SK-N-SH (cell line): ENCODE measurements at regions not wholly inside any gene's neighbourhood (a gene's known extent, or its start where the extent isn't known, plus 50 kb on each side); places are given as distances from the start of the nearest gene placed in this dataset.

Experiments used
- CTCF ChIP-seq: fragments of 200-600 bp; sonication (generic); IDR thresholded peaks from 2 replicates; pipeline ENCODE4 v1.6.1; 2017; ENCODE audit warnings: antibody characterized with exemption, mild to moderate bottlenecking, moderate library complexity
- EZH2phosphoT487 ChIP-seq: fragments of 200-600 bp; sonication (generic); IDR thresholded peaks from 2 replicates; pipeline ENCODE4 v1.6.1; 2017; ENCODE audit warnings: low read depth, mixed run types, mild to moderate bottlenecking, antibody characterized with exemption, moderate library complexity, borderline replicate concordance
- FOSL2 ChIP-seq: IDR thresholded peaks from 2 replicates; pipeline ENCODE4 v1.4.0; 2012; ENCODE audit warnings: low read depth, mild to moderate bottlenecking, moderate library complexity, borderline replicate concordance
- POLR2AphosphoS5 ChIP-seq: IDR thresholded peaks from 2 replicates; pipeline ENCODE4 v1.6.1; 2012; ENCODE audit warnings: low read depth, low read length
- RAD21 ChIP-seq: IDR thresholded peaks from 2 replicates; pipeline ENCODE4 v1.6.1; 2012; ENCODE audit warnings: mild to moderate bottlenecking, low read length
- RFX5 ChIP-seq: IDR thresholded peaks from 2 replicates; pipeline ENCODE4 v1.6.1; 2012; ENCODE audit warnings: mild to moderate bottlenecking, improper control_type of control experiment, low read length
- SIN3A ChIP-seq: IDR thresholded peaks from 2 replicates; pipeline ENCODE4 v1.6.1; 2012; ENCODE audit warnings: low read depth, mild to moderate bottlenecking, low read length, moderate library complexity, borderline replicate concordance
- SMC3 ChIP-seq: IDR thresholded peaks from 2 replicates; pipeline ENCODE4 v1.6.1; 2012; ENCODE audit warnings: low read depth, low read length, improper control_type of control experiment
- TCF12 ChIP-seq: IDR thresholded peaks from 2 replicates; pipeline ENCODE4 v1.4.0; 2012
- YY1 ChIP-seq: IDR thresholded peaks from 2 replicates; pipeline ENCODE4 v1.4.0; 2012; ENCODE audit warnings: low read depth, mild to moderate bottlenecking
- ZBTB33 ChIP-seq: IDR thresholded peaks from 2 replicates; pipeline ENCODE4 v1.4.0; 2012; ENCODE audit warnings: low read depth, borderline replicate concordance

- TF ChIP-seq RFX5, result no peak
- TF ChIP-seq SMC3, result no peak
- TF ChIP-seq CTCF, result no peak
- TF ChIP-seq YY1, result no peak
- no peak for TF ChIP-seq POLR2AphosphoS5
- TF ChIP-seq TCF12, result no peak
- no peak for TF ChIP-seq ZBTB33
- no peak for TF ChIP-seq EZH2phosphoT487
- no peak for TF ChIP-seq SIN3A
- TF ChIP-seq RAD21, result no peak
- TF ChIP-seq FOSL2, result no peak
Observed at GRCh38 chr2:60357996-60358395, 195.5 kb downstream of the BCL11A start.
